Vagina (tissue), 2 donors: ENCODE measurements at regions not wholly inside any gene's neighbourhood (a gene's known extent, or its start where the extent isn't known, plus 50 kb on each side); places are given as distances from the start of the nearest gene placed in this dataset.

Experiments
- POLR2A ChIP-seq, 2 donors: fragments of 450-650 bp; IDR thresholded peaks; one replicate each; pipeline ENCODE4 v1.6.1; 2017; ENCODE audit warnings: antibody characterized with exemption in 2 of 2, mild to moderate bottlenecking in 2 of 2, moderate library complexity in 2 of 2
- POLR2AphosphoS5 ChIP-seq, 2 donors: sonication (generic); formaldehyde crosslinking; IDR thresholded peaks; one replicate each; pipeline ENCODE4 v1.9.0; 2017; ENCODE audit warnings: antibody characterized with exemption in 2 of 2, mild to moderate bottlenecking in 2 of 2, low read depth in 1 of 2; ENCODE audit not compliant: insufficient read depth in 1 of 2
- TF ChIP-seq, protein P1 (sequence below), 3 experiments: fragments of 450-650 bp in 2 of 3; fragments of 200-600 bp in 1 of 3; sonication (generic) in 1 of 3; IDR thresholded peaks; one replicate each; pipeline ENCODE4 v1.5.1; 2017 to 2019; ENCODE audit warnings: antibody characterized with exemption in 3 of 3, mild to moderate bottlenecking in 2 of 3, moderate library complexity in 2 of 3

DNA sequence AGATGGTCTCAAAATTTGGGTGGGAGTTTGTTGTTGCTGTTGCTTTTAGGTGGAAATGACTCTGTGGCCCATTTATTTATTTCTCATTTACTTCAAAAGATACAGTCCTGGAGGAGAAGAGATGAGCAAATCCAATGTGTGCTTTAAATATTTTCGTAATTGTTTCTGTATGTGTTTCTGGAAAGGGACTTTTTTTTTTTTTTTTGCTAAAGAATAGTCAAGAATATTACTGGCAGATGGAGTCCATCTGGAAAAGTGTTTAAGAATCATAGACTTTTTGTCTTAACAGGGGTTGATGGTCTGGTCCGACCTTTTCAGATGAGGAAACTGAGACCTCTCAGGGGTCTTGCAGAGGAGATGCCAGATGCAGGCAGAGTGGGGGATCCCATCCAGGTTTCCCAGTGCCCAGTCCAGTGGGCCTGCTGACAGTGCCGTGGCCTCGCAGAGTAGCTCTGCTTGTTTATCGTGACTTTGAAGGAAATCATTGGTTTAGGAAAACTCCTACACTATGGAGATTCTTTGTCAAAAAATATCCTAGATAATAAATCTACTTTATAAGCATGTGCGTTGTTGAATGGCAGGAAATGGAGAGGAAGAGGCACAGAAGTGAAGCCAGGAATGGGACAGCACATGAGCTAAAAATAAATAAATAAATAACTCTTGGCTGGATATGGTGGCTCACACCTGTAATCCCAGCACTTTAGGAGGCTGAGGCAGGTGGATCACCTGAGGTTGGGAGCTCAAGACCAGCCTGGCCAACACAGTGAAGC lies 164.3 kb upstream of the SVIL start:
- TF ChIP-seq, protein P1, sequence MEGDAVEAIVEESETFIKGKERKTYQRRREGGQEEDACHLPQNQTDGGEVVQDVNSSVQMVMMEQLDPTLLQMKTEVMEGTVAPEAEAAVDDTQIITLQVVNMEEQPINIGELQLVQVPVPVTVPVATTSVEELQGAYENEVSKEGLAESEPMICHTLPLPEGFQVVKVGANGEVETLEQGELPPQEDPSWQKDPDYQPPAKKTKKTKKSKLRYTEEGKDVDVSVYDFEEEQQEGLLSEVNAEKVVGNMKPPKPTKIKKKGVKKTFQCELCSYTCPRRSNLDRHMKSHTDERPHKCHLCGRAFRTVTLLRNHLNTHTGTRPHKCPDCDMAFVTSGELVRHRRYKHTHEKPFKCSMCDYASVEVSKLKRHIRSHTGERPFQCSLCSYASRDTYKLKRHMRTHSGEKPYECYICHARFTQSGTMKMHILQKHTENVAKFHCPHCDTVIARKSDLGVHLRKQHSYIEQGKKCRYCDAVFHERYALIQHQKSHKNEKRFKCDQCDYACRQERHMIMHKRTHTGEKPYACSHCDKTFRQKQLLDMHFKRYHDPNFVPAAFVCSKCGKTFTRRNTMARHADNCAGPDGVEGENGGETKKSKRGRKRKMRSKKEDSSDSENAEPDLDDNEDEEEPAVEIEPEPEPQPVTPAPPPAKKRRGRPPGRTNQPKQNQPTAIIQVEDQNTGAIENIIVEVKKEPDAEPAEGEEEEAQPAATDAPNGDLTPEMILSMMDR (IDR thresholded peaks at IDR 0.05) = no peak
- TF ChIP-seq POLR2A (IDR thresholded peaks at IDR 0.05) (no peak), POLR2AphosphoS5 (IDR thresholded peaks at IDR 0.05; ENCODE audit: insufficient read depth in 1 of 2, low read depth in 1 of 2) (no peak)
